ENCODE measurements at regions not wholly inside any gene's neighbourhood (a gene's known extent, or its start where the extent isn't known, plus 50 kb on each side); places are given as distances from the start of the nearest gene placed in this dataset.

GRCh38 chr4:121277194-121278105 lies 103.4 kb downstream of the QRFPR start:
- no peak for DNase-seq (ENCODE audit: low spot score)

- DNase-seq (ENCODE audit: low spot score): no peak
Measured at GRCh38 chr4:121273191-121273590, 107.6 kb downstream of the QRFPR start.

GRCh38 chr4:121272526-121272925 lies 108.3 kb downstream of the QRFPR start:
- DNase-seq (ENCODE audit: low spot score): no peak

GRCh38 chr4:121270389-121270788 lies 106.3 kb upstream of the TNIP3 start:
- no peak for DNase-seq (ENCODE audit: low spot score)

GRCh38 chr4:121269001-121269400 lies 104.9 kb upstream of the TNIP3 start:
- no peak for DNase-seq (ENCODE audit: low spot score)

- DNase-seq (ENCODE audit: low spot score): no peak
Measured at GRCh38 chr4:121266982-121267381, 102.9 kb upstream of the TNIP3 start.

- DNase-seq (ENCODE audit: low spot score): no peak
Measured at GRCh38 chr4:121256887-121257466, 92.9 kb upstream of the TNIP3 start.

- DNase-seq (ENCODE audit: low spot score): no peak
Measured at GRCh38 chr4:121255986-121256750, 92.0 kb upstream of the TNIP3 start.

- no peak for DNase-seq (ENCODE audit: low spot score)
Measured at GRCh38 chr4:121253961-121254360, 89.8 kb upstream of the TNIP3 start.

- peak; percentile 69 for DNase-seq (ENCODE audit: low spot score)
Measured at GRCh38 chr4:121252224-121252806, 88.2 kb upstream of the TNIP3 start.

- no peak for DNase-seq (ENCODE audit: low spot score)
Measured at GRCh38 chr4:121248747-121249146, 84.6 kb upstream of the TNIP3 start.

- DNase-seq (ENCODE audit: low spot score): no peak
Measured at GRCh38 chr4:121246698-121247097, 82.6 kb upstream of the TNIP3 start.

GRCh38 chr4:121243485-121243884 lies 79.4 kb upstream of the TNIP3 start:
- DNase-seq (ENCODE audit: low spot score): no peak

GRCh38 chr4:121242188-121242750 lies 78.1 kb upstream of the TNIP3 start:
- no peak for DNase-seq (ENCODE audit: low spot score)

GRCh38 chr4:121239951-121240350 lies 75.8 kb upstream of the TNIP3 start:
- DNase-seq (ENCODE audit: low spot score): no peak

- no peak for DNase-seq (ENCODE audit: low spot score)
Measured at GRCh38 chr4:121238461-121238860, 74.3 kb upstream of the TNIP3 start.

- DNase-seq (ENCODE audit: low spot score): no peak
Measured at GRCh38 chr4:121237069-121237399, 72.9 kb upstream of the TNIP3 start.

- DNase-seq (ENCODE audit: low spot score): no peak
Measured at GRCh38 chr4:121236353-121237068, 72.4 kb upstream of the TNIP3 start.

- no peak for DNase-seq (ENCODE audit: low spot score)
Measured at GRCh38 chr4:121233982-121234381, 69.9 kb upstream of the TNIP3 start.

- DNase-seq (ENCODE audit: low spot score): no peak
Measured at GRCh38 chr4:121229993-121230392, 65.9 kb upstream of the TNIP3 start.

GRCh38 chr4:121228848-121229247 lies 64.7 kb upstream of the TNIP3 start:
- no peak for DNase-seq (ENCODE audit: low spot score)

Data from globus pallidus (tissue), 1 donor.